B cell (primary cell): ENCODE measurements at regions not wholly inside any gene's neighbourhood (a gene's known extent, or its start where the extent isn't known, plus 50 kb on each side); places are given as distances from the start of the nearest gene placed in this dataset.

Experiments
- ATAC-seq: fragments of 200-7000 bp; cut with Tn5 transposase; one replicate; pipeline ENCODE4 v1.10.0; 2021; ENCODE audit warnings: low read depth, mild to moderate bottlenecking, moderate number of reproducible peaks, moderate library complexity
- CTCF ChIA-PET: fragments of 350-600 bp; sonication (Branson Sonifier 250); formaldehyde crosslinking; loops from one replicate; lab custom pipeline; 2021; ENCODE audit warnings: antibody characterized with exemption, inconsistent platforms; lab: Charles Lee
- POLR2A ChIA-PET: fragments of 350-600 bp; sonication (Branson Sonifier 250); formaldehyde crosslinking; loops from one replicate; lab custom pipeline; 2021; ENCODE audit warnings: antibody characterized with exemption; lab: Charles Lee
- DNase-seq: peaks from one replicate; pipeline ENCODE4 v3.0.0; 2013
- H2AFZ ChIP-seq: 2 replicates; pipeline ENCODE4 v1.6.1; 2012; ENCODE audit warnings: mild to moderate bottlenecking, low read depth, low read length; ENCODE audit not compliant: insufficient read depth, poor library complexity, severe bottlenecking
- H3K27ac ChIP-seq, 2 donors: 1 replicate in 1 of 2; 2 replicates in 1 of 2; pipeline ENCODE4 v1.5.1; 2012 to 2013; ENCODE audit warnings: low read length in 2 of 2, mild to moderate bottlenecking in 2 of 2, moderate library complexity in 1 of 2
- H3K27me3 ChIP-seq, 4 experiments: fragments of 200-600 bp in 1 of 4; sonication (generic) in 1 of 4; replicated peaks in 1 of 4; 1 replicate in 2 of 4; 2 replicates in 2 of 4; pipeline versions ENCODE4 v1.6.1 to v1.7.0; 2013 to 2016; ENCODE audit warnings: low read length in 3 of 4, mild to moderate bottlenecking in 2 of 4, mixed read lengths in 1 of 4, moderate library complexity in 1 of 4; ENCODE audit not compliant: insufficient read depth in 4 of 4, control insufficient read depth in 3 of 4; ENCODE audit errors: control extremely low read depth in 1 of 4
- H3K36me3 ChIP-seq, 2 experiments: replicated peaks in 1 of 2; 1 replicate in 1 of 2; 2 replicates in 1 of 2; pipeline versions ENCODE4 v1.6.1 to v1.7.1; 2013; ENCODE audit warnings: low read length in 1 of 2; ENCODE audit not compliant: insufficient read depth in 2 of 2, control insufficient read depth in 1 of 2; ENCODE audit errors: control extremely low read depth in 1 of 2, extremely low read depth in 1 of 2
- H3K4me1 ChIP-seq, 2 donors: fragments of 200-600 bp in 1 of 2; sonication (generic) in 1 of 2; 1 replicate in 1 of 2; 2 replicates in 1 of 2; pipeline versions ENCODE4 v1.5.1 to v1.6.1; 2013 to 2017; ENCODE audit warnings: low read length in 2 of 2; ENCODE audit not compliant: control insufficient read depth in 2 of 2, insufficient read depth in 2 of 2
- H3K4me2 ChIP-seq: replicated peaks from 2 replicates; pipeline ENCODE3; 2012; ENCODE audit warnings: mild to moderate bottlenecking, low read depth, low read length; ENCODE audit not compliant: poor library complexity, severe bottlenecking
- H3K4me3 ChIP-seq, 5 experiments: fragments of 200-600 bp in 1 of 5; sonication (generic) in 1 of 5; 1 replicate in 3 of 5; 2 replicates in 2 of 5; pipeline versions ENCODE4 v1.5.1 to v1.7.0; 2011 to 2016; ENCODE audit warnings: low read length in 4 of 5, mild to moderate bottlenecking in 4 of 5, low read depth in 2 of 5, control low read depth in 1 of 5, moderate library complexity in 1 of 5; ENCODE audit not compliant: insufficient read depth in 1 of 5; ENCODE audit errors: control extremely low read depth in 1 of 5, extremely low read depth in 1 of 5
- H3K79me2 ChIP-seq: fragments of 200-600 bp; sonication (generic); one replicate; pipeline ENCODE4 v1.6.0; 2016; ENCODE audit warnings: low read length; ENCODE audit not compliant: control insufficient read depth, insufficient read depth
- H3K9ac ChIP-seq: fragments of 200-600 bp; sonication (generic); 2 replicates; pipeline ENCODE4 v1.6.1; 2017; ENCODE audit warnings: mild to moderate bottlenecking, low read length, moderate library complexity
- H3K9me3 ChIP-seq, 3 donors: one replicate each; pipeline versions ENCODE4 v1.6.1 to v1.7.1; 2013; ENCODE audit warnings: low read length in 2 of 3; ENCODE audit not compliant: control insufficient read depth in 2 of 3, insufficient read depth in 1 of 3; ENCODE audit errors: control extremely low read depth in 1 of 3
- H4K20me1 ChIP-seq: 2 replicates; pipeline ENCODE4 v1.6.0; 2012; ENCODE audit warnings: mild to moderate bottlenecking, low read length; ENCODE audit not compliant: insufficient read depth, control insufficient read depth, poor library complexity, severe bottlenecking
- H3K27ac Mint-ChIP-seq: one replicate; pipeline ENCODE4 v1.8.0; 2021; ENCODE audit warnings: mixed read lengths
- H3K27me3 Mint-ChIP-seq: one replicate; pipeline ENCODE4 v1.8.0; 2021; ENCODE audit warnings: mixed read lengths
- H3K4me1 Mint-ChIP-seq: one replicate; pipeline ENCODE4 v1.8.0; 2021; ENCODE audit warnings: mixed read lengths
- H3K4me3 Mint-ChIP-seq: one replicate; pipeline ENCODE4 v1.8.0; 2021; ENCODE audit warnings: mixed read lengths
- H3K9me3 Mint-ChIP-seq: one replicate; pipeline ENCODE4 v1.8.0; 2022; ENCODE audit warnings: mixed read lengths; ENCODE audit not compliant: insufficient read depth
- EZH2 ChIP-seq: IDR thresholded peaks from 2 replicates; pipeline ENCODE4 v1.6.1; 2012; ENCODE audit warnings: borderline replicate concordance, low read depth, mild to moderate bottlenecking, moderate library complexity, low read length; ENCODE audit not compliant: insufficient read depth, poor library complexity, severe bottlenecking
- WGBS: methylation state at CpG from one replicate; pipeline ENCODE4 v1.1.5; 2013; ENCODE audit warnings: missing lambda C conversion rate; ENCODE audit not compliant: insufficient coverage; 5-methylcytosine and 5-hydroxymethylcytosine counted together
- intact Hi-C: fragments of 100-400 bp; cut with micrococcal nuclease; formaldehyde crosslinking; loops from one replicate; pipeline ENCODE4 v1.10.0; 2022
- TF ChIP-seq, protein P1 (sequence below): fragments of 200-600 bp; IDR thresholded peaks from one replicate; pipeline ENCODE4 v1.8.0; 2022; ENCODE audit warnings: antibody characterized with exemption, mild to moderate bottlenecking

DNA sequence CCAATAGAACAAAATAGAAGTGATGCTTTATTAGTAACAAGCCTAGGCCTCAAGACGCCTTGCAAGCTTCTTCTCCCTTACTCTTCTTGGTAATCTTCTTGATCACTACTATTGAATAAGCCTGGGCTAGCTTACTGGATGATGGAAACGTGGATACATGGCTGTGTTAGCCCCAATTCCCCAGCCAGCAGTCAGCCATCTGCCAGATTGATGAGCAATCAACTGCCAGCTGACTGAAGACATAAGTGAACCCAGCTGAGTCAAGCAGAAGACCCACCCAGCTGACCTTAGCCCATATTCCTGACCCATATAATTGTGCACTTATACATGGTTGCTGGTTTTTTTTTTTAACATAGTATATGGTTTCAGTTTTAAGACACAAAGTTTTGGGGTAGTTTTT is 130.4 kb downstream of the DHX15 start:
- TF ChIP-seq EZH2 = no peak
- TF ChIP-seq, protein P1, sequence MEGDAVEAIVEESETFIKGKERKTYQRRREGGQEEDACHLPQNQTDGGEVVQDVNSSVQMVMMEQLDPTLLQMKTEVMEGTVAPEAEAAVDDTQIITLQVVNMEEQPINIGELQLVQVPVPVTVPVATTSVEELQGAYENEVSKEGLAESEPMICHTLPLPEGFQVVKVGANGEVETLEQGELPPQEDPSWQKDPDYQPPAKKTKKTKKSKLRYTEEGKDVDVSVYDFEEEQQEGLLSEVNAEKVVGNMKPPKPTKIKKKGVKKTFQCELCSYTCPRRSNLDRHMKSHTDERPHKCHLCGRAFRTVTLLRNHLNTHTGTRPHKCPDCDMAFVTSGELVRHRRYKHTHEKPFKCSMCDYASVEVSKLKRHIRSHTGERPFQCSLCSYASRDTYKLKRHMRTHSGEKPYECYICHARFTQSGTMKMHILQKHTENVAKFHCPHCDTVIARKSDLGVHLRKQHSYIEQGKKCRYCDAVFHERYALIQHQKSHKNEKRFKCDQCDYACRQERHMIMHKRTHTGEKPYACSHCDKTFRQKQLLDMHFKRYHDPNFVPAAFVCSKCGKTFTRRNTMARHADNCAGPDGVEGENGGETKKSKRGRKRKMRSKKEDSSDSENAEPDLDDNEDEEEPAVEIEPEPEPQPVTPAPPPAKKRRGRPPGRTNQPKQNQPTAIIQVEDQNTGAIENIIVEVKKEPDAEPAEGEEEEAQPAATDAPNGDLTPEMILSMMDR = no peak
- Histone ChIP-seq H3K27me3 (peaks cover 0 to 9% (median 0%) of the 10 kb centered on the region in 4 experiments), H2AFZ (no peak overlapping the region), H3K9me3 (no peaks in the 10 kb centered on the region), H3K4me1 (no peaks in the 10 kb centered on the region), H4K20me1 (no peaks in the 10 kb centered on the region), H3K27ac (no peak overlapping the region), H3K36me3 (no peaks in the 10 kb centered on the region), H3K9ac (no peak overlapping the region), H3K4me2 (no peak overlapping the region), H3K79me2 (no peaks in the 10 kb centered on the region), H3K4me3 (no peak overlapping the region)
- CTCF ChIA-PET = no interaction called here
- H3K27ac Mint-ChIP-seq = no peak overlapping the region
- POLR2A ChIA-PET = no interaction called here
- peaks cover 3% of the 10 kb centered on the region for H3K9me3 Mint-ChIP-seq
- H3K4me3 Mint-ChIP-seq = no peak overlapping the region
- no peaks in the 10 kb centered on the region for H3K4me1 Mint-ChIP-seq
- intact Hi-C loops = no loop called here
- ATAC-seq (no peak), DNase-seq (no peak)
- WGBS = 63% methylated on average over 2 of the region's 2 CpGs
- peaks cover 23% of the 10 kb centered on the region for H3K27me3 Mint-ChIP-seq

- DNase-seq = no peak
- H3K4me3 ChIP-seq = no peak overlapping the region
- H3K79me2 ChIP-seq = no peaks in the 10 kb centered on the region
- H3K27ac ChIP-seq = no peak overlapping the region
- Mint-ChIP-seq H3K27me3 (peaks cover 29% of the 10 kb centered on the region), H3K27ac (no peak overlapping the region), H3K9me3 (peaks cover 3% of the 10 kb centered on the region), H3K4me3 (no peak overlapping the region), H3K4me1 (no peaks in the 10 kb centered on the region)
- no peak overlapping the region for H3K4me2 ChIP-seq
- ChIA-PET CTCF (no interaction called here), POLR2A (no interaction called here)
- no peak for TF ChIP-seq EZH2
- TF ChIP-seq, protein P1 = no peak
- H4K20me1 ChIP-seq = no peaks in the 10 kb centered on the region
- H3K4me1 ChIP-seq = no peaks in the 10 kb centered on the region
- 100% methylated on average over 1 of the region's 2 CpGs for WGBS
- peaks cover 0 to 5% (median 0%) of the 10 kb centered on the region in 3 donors for H3K9me3 ChIP-seq
- no peaks in the 10 kb centered on the region for H3K36me3 ChIP-seq
- no peak for ATAC-seq
- no peak overlapping the region for H2AFZ ChIP-seq
- intact Hi-C loops = no loop called here
- peaks cover 0 to 10% (median 0%) of the 10 kb centered on the region in 4 experiments for H3K27me3 ChIP-seq
- H3K9ac ChIP-seq = no peak overlapping the region
Measured at GRCh38 chr4:24451870-24452269, 132.5 kb downstream of the DHX15 start.
